ENCODE measurements at regions not wholly inside any gene's neighbourhood (a gene's known extent, or its start where the extent isn't known, plus 50 kb on each side); places are given as distances from the start of the nearest gene placed in this dataset.

- TF ChIP-seq CTCF (IDR thresholded peaks at IDR 0.05; ENCODE audit: unreplicated experiment in 3 of 3) = no peak
- Mint-ChIP-seq H3K4me3 (no peak overlapping the region), H3K9me3 (no peaks in the 10 kb centered on the region), H3K27me3 (ENCODE audit: low read depth) (peaks cover 3% of the 10 kb centered on the region), H3K4me1 (no peaks in the 10 kb centered on the region), H3K27ac (no peak overlapping the region), H3K36me3 (ENCODE audit: low read depth) (no peaks in the 10 kb centered on the region)
Measured at GRCh38 chr7:96501318-96501717, 179.4 kb upstream of the SLC25A13 start.

GRCh38 chr7:96499532-96499931 lies 177.6 kb upstream of the SLC25A13 start:
- no peaks in the 10 kb centered on the region for H3K9me3 Mint-ChIP-seq
- H3K27ac Mint-ChIP-seq = no peak overlapping the region
- TF ChIP-seq CTCF (IDR thresholded peaks at IDR 0.05; ENCODE audit: unreplicated experiment in 3 of 3) = no peak
- H3K4me3 Mint-ChIP-seq = no peak overlapping the region
- no peaks in the 10 kb centered on the region for H3K4me1 Mint-ChIP-seq
- no peaks in the 10 kb centered on the region for H3K36me3 Mint-ChIP-seq (ENCODE audit: low read depth)
- H3K27me3 Mint-ChIP-seq (ENCODE audit: low read depth) = peaks cover 3% of the 10 kb centered on the region

- no peaks in the 10 kb centered on the region for H3K9me3 Mint-ChIP-seq
Measured at GRCh38 chr7:96497567-96497966, 175.7 kb upstream of the SLC25A13 start.

GRCh38 chr7:96495751-96496216 lies 173.9 kb upstream of the SLC25A13 start:
- H3K4me3 Mint-ChIP-seq = no peak overlapping the region
- no peak for TF ChIP-seq CTCF (IDR thresholded peaks at IDR 0.05; ENCODE audit: unreplicated experiment in 3 of 3)
- H3K27ac Mint-ChIP-seq = no peak overlapping the region
- no peaks in the 10 kb centered on the region for H3K9me3 Mint-ChIP-seq
- H3K4me1 Mint-ChIP-seq = no peaks in the 10 kb centered on the region
- peaks cover 3% of the 10 kb centered on the region for H3K27me3 Mint-ChIP-seq (ENCODE audit: low read depth)
- H3K36me3 Mint-ChIP-seq (ENCODE audit: low read depth) = no peaks in the 10 kb centered on the region

More at GRCh38 chr7:96497567-96497966, 175.7 kb upstream of the SLC25A13 start:
- H3K27me3 Mint-ChIP-seq (ENCODE audit: low read depth) = peaks cover 3% of the 10 kb centered on the region
- no peak overlapping the region for H3K4me3 Mint-ChIP-seq
- no peak overlapping the region for H3K27ac Mint-ChIP-seq
- H3K4me1 Mint-ChIP-seq = no peaks in the 10 kb centered on the region
- no peaks in the 10 kb centered on the region for H3K36me3 Mint-ChIP-seq (ENCODE audit: low read depth)
- no peak for TF ChIP-seq CTCF (IDR thresholded peaks at IDR 0.05; ENCODE audit: unreplicated experiment in 3 of 3)

- Mint-ChIP-seq H3K27ac (no peak overlapping the region), H3K4me3 (no peak overlapping the region), H3K27me3 (ENCODE audit: low read depth) (no peaks in the 10 kb centered on the region), H3K9me3 (no peaks in the 10 kb centered on the region), H3K36me3 (ENCODE audit: low read depth) (no peaks in the 10 kb centered on the region), H3K4me1 (no peaks in the 10 kb centered on the region)
- TF ChIP-seq CTCF (IDR thresholded peaks at IDR 0.05; ENCODE audit: unreplicated experiment in 3 of 3) = no peak
Measured at GRCh38 chr7:96486681-96487080, 164.8 kb upstream of the SLC25A13 start.

- H3K27me3 Mint-ChIP-seq (ENCODE audit: low read depth) = no peaks in the 10 kb centered on the region
- H3K9me3 Mint-ChIP-seq = no peaks in the 10 kb centered on the region
- no peak for TF ChIP-seq CTCF (IDR thresholded peaks at IDR 0.05; ENCODE audit: unreplicated experiment in 3 of 3)
- no peak overlapping the region for H3K4me3 Mint-ChIP-seq
- no peaks in the 10 kb centered on the region for H3K4me1 Mint-ChIP-seq
- H3K27ac Mint-ChIP-seq = no peak overlapping the region
- H3K36me3 Mint-ChIP-seq (ENCODE audit: low read depth) = no peaks in the 10 kb centered on the region
Measured at GRCh38 chr7:96484845-96485244, 162.9 kb upstream of the SLC25A13 start.
